Fibroblast of lung (primary cell): ENCODE measurements at regions not wholly inside any gene's neighbourhood (a gene's known extent, or its start where the extent isn't known, plus 50 kb on each side); places are given as distances from the start of the nearest gene placed in this dataset.

Experiments used
- EZH2 ChIP-seq: IDR thresholded peaks from 2 replicates; pipeline ENCODE4 v1.5.1; 2012; ENCODE audit warnings: low read length, control low read depth, mild to moderate bottlenecking; ENCODE audit errors: missing control alignments
- TF ChIP-seq, protein P1 (sequence below), 2 donors: IDR thresholded peaks in 1 of 2; conservative IDR thresholded peaks in 1 of 2; 1 replicate in 1 of 2; 2 replicates in 1 of 2; pipeline ENCODE4 v1.5.1; 2011 to 2012; ENCODE audit warnings: low read length in 2 of 2, control low read depth in 1 of 2, inconsistent platforms in 1 of 2, low read depth in 1 of 2, mild to moderate bottlenecking in 1 of 2

GRCh38 chr10:64091897-64092296 is 570.7 kb downstream of the REEP3 start:
- TF ChIP-seq, protein P1, sequence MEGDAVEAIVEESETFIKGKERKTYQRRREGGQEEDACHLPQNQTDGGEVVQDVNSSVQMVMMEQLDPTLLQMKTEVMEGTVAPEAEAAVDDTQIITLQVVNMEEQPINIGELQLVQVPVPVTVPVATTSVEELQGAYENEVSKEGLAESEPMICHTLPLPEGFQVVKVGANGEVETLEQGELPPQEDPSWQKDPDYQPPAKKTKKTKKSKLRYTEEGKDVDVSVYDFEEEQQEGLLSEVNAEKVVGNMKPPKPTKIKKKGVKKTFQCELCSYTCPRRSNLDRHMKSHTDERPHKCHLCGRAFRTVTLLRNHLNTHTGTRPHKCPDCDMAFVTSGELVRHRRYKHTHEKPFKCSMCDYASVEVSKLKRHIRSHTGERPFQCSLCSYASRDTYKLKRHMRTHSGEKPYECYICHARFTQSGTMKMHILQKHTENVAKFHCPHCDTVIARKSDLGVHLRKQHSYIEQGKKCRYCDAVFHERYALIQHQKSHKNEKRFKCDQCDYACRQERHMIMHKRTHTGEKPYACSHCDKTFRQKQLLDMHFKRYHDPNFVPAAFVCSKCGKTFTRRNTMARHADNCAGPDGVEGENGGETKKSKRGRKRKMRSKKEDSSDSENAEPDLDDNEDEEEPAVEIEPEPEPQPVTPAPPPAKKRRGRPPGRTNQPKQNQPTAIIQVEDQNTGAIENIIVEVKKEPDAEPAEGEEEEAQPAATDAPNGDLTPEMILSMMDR (conservative IDR thresholded peaks at IDR 0.05 in 1 of 2, IDR thresholded peaks at IDR 0.05 in 1 of 2; ENCODE audit: low read depth in 1 of 2, low read length in 2 of 2), result peak in 1 of 2 donors; percentile 16
- TF ChIP-seq EZH2, result no peak
